H1 (cell line): ENCODE measurements at regions not wholly inside any gene's neighbourhood (a gene's known extent, or its start where the extent isn't known, plus 50 kb on each side); places are given as distances from the start of the nearest gene placed in this dataset.

Source experiments
- CHD2 ChIP-seq: IDR thresholded peaks from 2 replicates; pipeline ENCODE4 v1.6.1; 2012; ENCODE audit warnings: low read length, improper control_type of control experiment
- EZH2 ChIP-seq: fragments of 200-600 bp; sonication (generic); IDR thresholded peaks from 2 replicates; pipeline ENCODE4 v1.7.1; 2012; ENCODE audit warnings: low read depth, mild to moderate bottlenecking, moderate library complexity, low read length, inconsistent platforms; ENCODE audit not compliant: severe bottlenecking
- SIRT6 ChIP-seq: IDR thresholded peaks from one replicate; pipeline ENCODE4 v1.7.1; 2012; ENCODE audit warnings: low read length, inconsistent platforms
- TF ChIP-seq, protein P1 (sequence below): IDR thresholded peaks from 2 replicates; pipeline ENCODE4 v1.6.1; 2012; ENCODE audit warnings: low read length, inconsistent platforms
- TF ChIP-seq, protein P2 (sequence below): IDR thresholded peaks from 2 replicates; pipeline ENCODE4 v1.6.1; 2012; ENCODE audit warnings: inconsistent platforms

DNA sequence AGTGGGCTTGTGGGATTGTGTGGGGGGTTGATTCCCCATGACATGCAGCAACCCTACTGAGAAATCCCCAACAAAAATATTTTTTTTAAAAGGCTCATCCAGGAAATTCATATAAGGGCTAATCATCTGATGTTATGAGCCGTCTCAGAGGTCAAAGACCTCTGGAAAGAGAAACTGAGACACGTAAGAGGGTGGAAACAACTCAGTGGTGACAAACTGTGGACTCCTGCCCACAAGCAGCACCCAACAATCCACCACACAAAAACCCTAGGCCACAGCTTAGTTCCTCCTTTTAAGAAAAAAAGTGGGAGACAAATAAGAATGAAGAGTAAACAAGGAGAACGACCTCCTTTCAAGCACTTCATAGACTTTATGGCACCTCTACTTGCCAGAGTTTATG, 1096.1 kb upstream of the NRXN1 start (continued):
- TF ChIP-seq SIRT6 (no peak), CHD2 (no peak), EZH2 (no peak)
- TF ChIP-seq, protein P1, sequence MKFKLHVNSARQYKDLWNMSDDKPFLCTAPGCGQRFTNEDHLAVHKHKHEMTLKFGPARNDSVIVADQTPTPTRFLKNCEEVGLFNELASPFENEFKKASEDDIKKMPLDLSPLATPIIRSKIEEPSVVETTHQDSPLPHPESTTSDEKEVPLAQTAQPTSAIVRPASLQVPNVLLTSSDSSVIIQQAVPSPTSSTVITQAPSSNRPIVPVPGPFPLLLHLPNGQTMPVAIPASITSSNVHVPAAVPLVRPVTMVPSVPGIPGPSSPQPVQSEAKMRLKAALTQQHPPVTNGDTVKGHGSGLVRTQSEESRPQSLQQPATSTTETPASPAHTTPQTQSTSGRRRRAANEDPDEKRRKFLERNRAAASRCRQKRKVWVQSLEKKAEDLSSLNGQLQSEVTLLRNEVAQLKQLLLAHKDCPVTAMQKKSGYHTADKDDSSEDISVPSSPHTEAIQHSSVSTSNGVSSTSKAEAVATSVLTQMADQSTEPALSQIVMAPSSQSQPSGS = no peak
- TF ChIP-seq, protein P2, sequence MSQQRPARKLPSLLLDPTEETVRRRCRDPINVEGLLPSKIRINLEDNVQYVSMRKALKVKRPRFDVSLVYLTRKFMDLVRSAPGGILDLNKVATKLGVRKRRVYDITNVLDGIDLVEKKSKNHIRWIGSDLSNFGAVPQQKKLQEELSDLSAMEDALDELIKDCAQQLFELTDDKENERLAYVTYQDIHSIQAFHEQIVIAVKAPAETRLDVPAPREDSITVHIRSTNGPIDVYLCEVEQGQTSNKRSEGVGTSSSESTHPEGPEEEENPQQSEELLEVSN = no peak
